ENCODE measurements at regions not wholly inside any gene's neighbourhood (a gene's known extent, or its start where the extent isn't known, plus 50 kb on each side); places are given as distances from the start of the nearest gene placed in this dataset.

DNA sequence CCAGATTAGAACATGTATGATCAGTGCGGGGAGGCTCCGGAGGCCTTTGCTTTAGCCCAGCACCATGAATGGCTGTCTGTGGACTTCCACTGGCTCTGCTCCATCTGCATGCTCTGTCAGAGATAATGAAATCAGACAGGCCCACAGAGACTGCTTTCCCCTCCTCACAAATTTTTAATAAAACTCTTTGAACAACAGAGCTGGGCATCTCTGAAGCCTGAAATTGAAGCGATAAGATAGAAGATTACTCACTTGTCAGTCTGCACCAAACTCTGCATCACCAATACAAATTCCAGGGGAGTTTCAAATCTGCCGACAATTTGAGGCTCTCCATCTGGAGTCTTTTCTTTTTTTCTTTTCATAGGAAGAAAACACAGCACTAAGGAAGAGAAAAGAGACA, 110.0 kb downstream of the DYRK2 start:
- TF ChIP-seq, protein P1, sequence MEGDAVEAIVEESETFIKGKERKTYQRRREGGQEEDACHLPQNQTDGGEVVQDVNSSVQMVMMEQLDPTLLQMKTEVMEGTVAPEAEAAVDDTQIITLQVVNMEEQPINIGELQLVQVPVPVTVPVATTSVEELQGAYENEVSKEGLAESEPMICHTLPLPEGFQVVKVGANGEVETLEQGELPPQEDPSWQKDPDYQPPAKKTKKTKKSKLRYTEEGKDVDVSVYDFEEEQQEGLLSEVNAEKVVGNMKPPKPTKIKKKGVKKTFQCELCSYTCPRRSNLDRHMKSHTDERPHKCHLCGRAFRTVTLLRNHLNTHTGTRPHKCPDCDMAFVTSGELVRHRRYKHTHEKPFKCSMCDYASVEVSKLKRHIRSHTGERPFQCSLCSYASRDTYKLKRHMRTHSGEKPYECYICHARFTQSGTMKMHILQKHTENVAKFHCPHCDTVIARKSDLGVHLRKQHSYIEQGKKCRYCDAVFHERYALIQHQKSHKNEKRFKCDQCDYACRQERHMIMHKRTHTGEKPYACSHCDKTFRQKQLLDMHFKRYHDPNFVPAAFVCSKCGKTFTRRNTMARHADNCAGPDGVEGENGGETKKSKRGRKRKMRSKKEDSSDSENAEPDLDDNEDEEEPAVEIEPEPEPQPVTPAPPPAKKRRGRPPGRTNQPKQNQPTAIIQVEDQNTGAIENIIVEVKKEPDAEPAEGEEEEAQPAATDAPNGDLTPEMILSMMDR (IDR thresholded peaks at IDR 0.05; ENCODE audit: extremely low read depth, missing control alignments) = no peak
- no peak for DNase-seq (ENCODE audit: low spot score)

DNA sequence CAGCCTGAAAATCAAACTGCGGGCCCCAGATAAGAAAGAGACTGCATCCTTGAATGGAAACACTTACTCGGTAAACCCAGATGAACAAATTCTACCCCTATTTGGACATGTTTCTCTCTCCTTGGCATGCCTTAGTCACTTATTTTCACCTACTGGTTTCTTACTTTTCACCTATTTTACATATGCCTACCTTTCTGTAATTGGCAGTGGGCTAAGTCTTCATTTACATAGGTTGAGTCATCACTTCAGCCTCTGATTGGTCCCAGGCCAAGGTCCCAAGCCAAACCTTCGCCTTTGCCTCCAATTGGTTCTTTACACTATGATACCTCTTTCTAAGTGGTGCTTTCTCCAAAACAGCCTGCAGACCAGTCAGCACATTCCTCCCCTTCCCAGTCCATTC, 111.3 kb downstream of the DYRK2 start:
- TF ChIP-seq, protein P1 (IDR thresholded peaks at IDR 0.05; ENCODE audit: extremely low read depth, missing control alignments) = no peak
- DNase-seq (ENCODE audit: low spot score) = no peak

DNA sequence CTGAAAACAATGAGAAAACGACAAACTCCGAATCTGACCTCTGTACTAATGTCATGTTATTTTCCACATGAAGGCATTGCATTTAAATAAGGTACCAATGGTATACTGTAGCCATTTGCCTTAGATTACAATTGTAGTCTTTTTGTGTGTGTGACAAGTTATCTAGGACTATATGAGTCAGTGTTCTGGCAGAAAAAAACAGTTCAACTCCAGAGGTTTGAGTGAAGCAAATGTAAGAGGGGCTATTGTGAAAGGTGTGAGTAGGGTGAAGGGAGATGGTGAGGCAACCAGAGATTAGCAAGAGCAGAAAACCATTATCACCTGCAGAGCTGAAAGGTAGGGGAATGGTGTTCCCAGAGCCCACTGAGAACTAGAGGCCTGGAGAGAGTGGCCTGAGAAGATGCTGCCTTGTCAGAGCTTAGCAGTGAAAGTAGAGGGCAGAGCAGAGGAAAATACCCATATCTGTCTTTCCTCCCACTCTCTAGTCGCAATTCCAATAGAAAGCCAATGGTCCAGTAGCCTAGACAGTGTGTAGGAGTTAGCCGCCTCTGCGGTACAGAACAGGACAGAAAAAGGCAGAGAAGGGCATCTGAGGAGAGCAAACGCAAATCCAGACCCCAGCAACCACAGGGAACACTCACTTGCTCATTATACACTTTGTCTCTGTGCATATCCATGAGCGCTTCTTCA, 112.2 kb downstream of the DYRK2 start:
- no peak for DNase-seq (ENCODE audit: low spot score)
- TF ChIP-seq, protein P1 (IDR thresholded peaks at IDR 0.05; ENCODE audit: extremely low read depth, missing control alignments) = no peak

DNA sequence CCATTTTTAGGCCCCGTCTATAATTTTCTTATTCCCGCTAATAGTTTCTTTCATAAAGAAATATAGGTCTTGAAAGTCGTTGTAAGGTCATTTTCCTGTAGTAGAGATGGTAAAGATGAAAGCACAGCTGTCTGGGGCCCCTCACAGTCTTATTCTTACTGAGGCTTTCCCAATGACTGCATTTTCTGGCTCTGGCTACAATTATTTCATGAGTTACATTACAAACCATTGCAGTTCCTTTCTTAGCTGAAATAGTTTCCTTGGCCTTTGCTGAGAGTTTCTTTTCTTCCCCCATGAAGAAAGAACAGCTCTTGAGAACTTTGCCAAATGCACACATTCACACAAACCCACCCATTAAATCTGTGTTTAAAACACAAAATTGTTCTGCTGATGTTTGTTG, 113.0 kb downstream of the DYRK2 start:
- no peak for DNase-seq (ENCODE audit: low spot score)
- TF ChIP-seq, protein P1 (IDR thresholded peaks at IDR 0.05; ENCODE audit: extremely low read depth, missing control alignments) = no peak

DNA sequence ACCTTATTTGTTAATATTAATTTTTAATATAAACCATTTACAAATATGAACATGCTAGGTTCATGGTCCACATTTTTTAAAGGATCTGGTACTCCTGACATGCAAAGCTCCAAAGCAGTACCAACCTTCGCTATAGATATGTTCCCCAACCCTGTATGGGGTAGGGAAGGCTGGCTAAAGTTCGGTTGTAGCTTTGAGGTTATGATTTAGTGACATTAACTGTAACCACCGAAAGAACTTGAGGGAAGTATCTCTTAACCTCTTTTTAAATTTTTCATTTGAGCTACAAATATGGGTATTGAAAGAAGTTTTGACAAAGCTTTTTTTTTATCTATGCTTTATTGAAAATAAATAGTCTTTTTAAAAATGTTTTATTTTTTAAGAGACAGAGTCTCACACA, 115.5 kb downstream of the DYRK2 start:
- no peak for DNase-seq (ENCODE audit: low spot score)
- TF ChIP-seq, protein P1 (IDR thresholded peaks at IDR 0.05; ENCODE audit: extremely low read depth, missing control alignments) = no peak

DNA sequence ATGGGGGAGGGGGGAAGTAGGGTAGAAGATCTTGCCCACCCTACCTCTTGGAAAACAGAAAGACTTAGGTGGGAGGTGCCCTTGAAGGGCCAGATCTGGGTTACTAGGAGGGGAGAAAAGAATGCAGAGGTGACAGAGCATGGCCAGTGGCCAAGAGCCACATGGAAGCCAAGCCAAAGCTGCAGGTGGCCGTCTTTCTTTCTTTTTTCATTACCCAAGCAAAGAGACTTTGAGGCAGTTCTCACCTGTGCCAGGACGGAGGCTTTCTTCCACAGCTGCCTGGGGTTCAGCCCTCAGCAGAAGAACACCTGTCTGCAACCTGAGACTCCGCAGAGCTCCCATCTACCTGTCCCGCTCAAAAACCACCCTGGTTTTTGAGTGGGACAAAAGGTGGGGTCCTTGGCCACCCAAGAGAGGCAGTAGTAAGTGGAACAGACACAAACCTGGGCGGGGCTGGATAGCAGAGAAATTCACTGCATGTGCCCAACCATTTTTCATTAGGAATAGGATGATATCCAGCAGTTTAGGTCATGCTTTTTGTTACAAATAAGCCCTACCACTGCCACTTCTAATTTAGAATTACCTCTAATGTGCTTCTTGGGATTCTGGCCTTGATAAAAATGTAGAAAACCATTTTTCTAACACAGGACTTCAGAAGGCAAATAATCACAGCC, 116.5 kb downstream of the DYRK2 start:
- TF ChIP-seq, protein P1 (IDR thresholded peaks at IDR 0.05; ENCODE audit: extremely low read depth, missing control alignments) = no peak
- no peak for DNase-seq (ENCODE audit: low spot score)
